H1 (cell line): ENCODE measurements at regions not wholly inside any gene's neighbourhood (a gene's known extent, or its start where the extent isn't known, plus 50 kb on each side); places are given as distances from the start of the nearest gene placed in this dataset.

Experiments used
- CTCF ChIA-PET: fragments of 300-600 bp; sonication (Branson Sonifier 250); formaldehyde crosslinking; loops from one replicate; lab custom pipeline; 2021; ENCODE audit not compliant: partially characterized antibody; lab: Charles Lee
- POLR2A ChIA-PET: fragments of 300-600 bp; sonication (Branson Sonifier 250); formaldehyde crosslinking; loops from one replicate; lab custom pipeline; 2021; ENCODE audit warnings: inconsistent platforms; ENCODE audit not compliant: partially characterized antibody; lab: Charles Lee
- DNase-seq, 2 experiments: peaks; one replicate each; pipeline versions ENCODE4 v3.0.0 to v3.0.0-alpha.2; 2010 to 2022; ENCODE audit warnings: low spot score in 2 of 2, low read depth in 1 of 2, mixed read lengths in 1 of 2
- FAIRE-seq: peaks from 2 replicates; lab custom pipeline; 2011; peaks lifted over from hg19 to GRCh38; lab: Jason Lieb, UNC
- H2AFZ ChIP-seq: 2 replicates; pipeline ENCODE4 v1.8.1; 2012; ENCODE audit warnings: low read length, inconsistent platforms
- H2AK5ac ChIP-seq: 2 replicates; pipeline ENCODE4 v1.6.1; 2013; ENCODE audit warnings: low read depth, low read length
- H2BK120ac ChIP-seq: replicated peaks from 2 replicates; pipeline ENCODE3; 2013; ENCODE audit warnings: low read depth, low read length, inconsistent platforms
- H2BK12ac ChIP-seq: 2 replicates; pipeline ENCODE4 v1.6.1; 2013; ENCODE audit warnings: low read depth, low read length
- H2BK15ac ChIP-seq: 2 replicates; pipeline ENCODE4 v1.6.1; 2013; ENCODE audit warnings: low read length
- H2BK20ac ChIP-seq: 2 replicates; pipeline ENCODE4 v1.6.1; 2013; ENCODE audit warnings: low read length
- H2BK5ac ChIP-seq: 2 replicates; pipeline ENCODE4 v1.6.1; 2013; ENCODE audit warnings: low read depth, low read length
- H3K14ac ChIP-seq: 2 replicates; pipeline ENCODE4 v1.6.1; 2013; ENCODE audit warnings: inconsistent platforms; ENCODE audit not compliant: insufficient read length
- H3K18ac ChIP-seq: 2 replicates; pipeline ENCODE4 v1.6.1; 2013; ENCODE audit warnings: low read length; ENCODE audit errors: extremely low read depth
- H3K23ac ChIP-seq: 2 replicates; pipeline ENCODE4 v1.6.1; 2013; ENCODE audit warnings: inconsistent platforms; ENCODE audit not compliant: insufficient read length
- H3K23me2 ChIP-seq: 2 replicates; pipeline ENCODE4 v1.6.1; 2013; ENCODE audit warnings: low read depth, low read length
- H3K27ac ChIP-seq: 2 replicates; pipeline ENCODE4 v1.6.1; 2011; ENCODE audit warnings: low read depth, low read length, inconsistent platforms
- H3K27me3 ChIP-seq, 4 experiments: replicated peaks in 1 of 4; 1 replicate in 1 of 4; 2 replicates in 3 of 4; pipeline versions ENCODE4 v1.6.1 to v1.8.1; 2011 to 2013; ENCODE audit warnings: low read length in 3 of 4, mild to moderate bottlenecking in 3 of 4, inconsistent platforms in 2 of 4, mixed read lengths in 2 of 4, moderate library complexity in 1 of 4; ENCODE audit not compliant: control insufficient read depth in 3 of 4, insufficient read depth in 3 of 4; ENCODE audit errors: extremely low read depth in 1 of 4
- H3K36me3 ChIP-seq, 4 experiments: 2 replicates each; pipeline versions ENCODE4 v1.6.1 to v1.8.1; 2011 to 2013; ENCODE audit warnings: mild to moderate bottlenecking in 4 of 4, low read length in 3 of 4, moderate library complexity in 2 of 4, control low read depth in 1 of 4, inconsistent platforms in 1 of 4; ENCODE audit not compliant: insufficient read depth in 4 of 4, control insufficient read depth in 2 of 4
- H3K4ac ChIP-seq: replicated peaks from 2 replicates; pipeline ENCODE3; 2013; ENCODE audit warnings: low read length, low read depth, mixed read lengths, inconsistent platforms; ENCODE audit not compliant: insufficient read length
- H3K4me1 ChIP-seq, 4 experiments: replicated peaks in 1 of 4; 1 replicate in 1 of 4; 2 replicates in 3 of 4; pipeline versions ENCODE4 v1.6.1 to v1.8.1; 2011 to 2013; ENCODE audit warnings: low read length in 3 of 4, inconsistent platforms in 2 of 4, mixed read lengths in 1 of 4; ENCODE audit not compliant: insufficient read depth in 4 of 4, control insufficient read depth in 3 of 4
- H3K4me2 ChIP-seq, 2 experiments: 2 replicates each; pipeline versions ENCODE4 v1.6.1 to v1.8.1; 2011 to 2013; ENCODE audit warnings: low read depth in 2 of 2, low read length in 2 of 2, control low read depth in 1 of 2, inconsistent platforms in 1 of 2, mild to moderate bottlenecking in 1 of 2; ENCODE audit not compliant: insufficient read depth in 1 of 2
- H3K4me3 ChIP-seq, 4 experiments: fragments of 200-600, 300-600 bp in 1 of 4; sonication (generic), shearing (Covaris generic), sonication (Bioruptor Twin) in 1 of 4; 2 replicates each; pipeline versions ENCODE4 v1.5.1 to v1.8.1; 2011 to 2016; ENCODE audit warnings: low read length in 4 of 4, low read depth in 3 of 4, control low read depth in 2 of 4, inconsistent platforms in 2 of 4, mild to moderate bottlenecking in 2 of 4, mixed read lengths in 1 of 4, moderate library complexity in 1 of 4; ENCODE audit not compliant: insufficient read depth in 2 of 4; ENCODE audit errors: extremely low read depth in 1 of 4
- H3K56ac ChIP-seq: replicated peaks from 2 replicates; pipeline ENCODE3; 2013; ENCODE audit warnings: low read depth, mild to moderate bottlenecking, mixed read lengths, low read length, inconsistent platforms; ENCODE audit not compliant: insufficient read length
- H3K79me1 ChIP-seq: 2 replicates; pipeline ENCODE4 v1.6.1; 2013; ENCODE audit warnings: low read depth, low read length, control low read depth
- H3K79me2 ChIP-seq, 2 experiments: 2 replicates each; pipeline versions ENCODE4 v1.6.1 to v1.8.1; 2012 to 2013; ENCODE audit warnings: low read length in 2 of 2, mild to moderate bottlenecking in 2 of 2, inconsistent platforms in 1 of 2; ENCODE audit not compliant: insufficient read depth in 2 of 2, control insufficient read depth in 1 of 2
- H3K9ac ChIP-seq, 4 experiments: replicated peaks in 1 of 4; 1 replicate in 1 of 4; 2 replicates in 3 of 4; pipeline versions ENCODE4 v1.6.1 to v1.8.1; 2011 to 2013; ENCODE audit warnings: low read depth in 3 of 4, low read length in 3 of 4, control low read depth in 2 of 4, mild to moderate bottlenecking in 2 of 4, moderate library complexity in 2 of 4, inconsistent platforms in 1 of 4; ENCODE audit errors: extremely low read depth in 1 of 4
- H3K9me3 ChIP-seq, 2 experiments: 2 replicates each; pipeline versions ENCODE4 v1.6.1 to v1.8.1; 2012 to 2013; ENCODE audit warnings: mild to moderate bottlenecking in 2 of 2, moderate library complexity in 2 of 2, control low read depth in 1 of 2, inconsistent platforms in 1 of 2, low read depth in 1 of 2, low read length in 1 of 2, mixed read lengths in 1 of 2; ENCODE audit not compliant: insufficient read depth in 2 of 2
- H4K20me1 ChIP-seq, 2 experiments: replicated peaks in 1 of 2; 2 replicates each; pipeline versions ENCODE3 to v1.8.1; 2011 to 2013; ENCODE audit warnings: inconsistent platforms in 2 of 2, low read length in 2 of 2, mild to moderate bottlenecking in 1 of 2; ENCODE audit not compliant: insufficient read depth in 2 of 2, control insufficient read depth in 1 of 2
- H4K5ac ChIP-seq: 2 replicates; pipeline ENCODE4 v1.6.1; 2013; ENCODE audit warnings: low read length, low read depth, mixed read lengths, inconsistent platforms; ENCODE audit not compliant: insufficient read length
- H4K8ac ChIP-seq: 2 replicates; pipeline ENCODE4 v1.8.0; 2013; ENCODE audit warnings: mild to moderate bottlenecking, moderate library complexity, low read length, inconsistent platforms; ENCODE audit not compliant: insufficient read depth; ENCODE audit errors: extremely low read depth
- H4K91ac ChIP-seq: replicated peaks from 2 replicates; pipeline ENCODE3; 2013; ENCODE audit warnings: low read length, mixed read lengths, inconsistent platforms; ENCODE audit not compliant: insufficient read length
- CREB1 ChIP-seq: IDR thresholded peaks from 2 replicates; pipeline ENCODE4 v1.6.1; 2012; ENCODE audit warnings: inconsistent platforms
- EP300 ChIP-seq, 2 experiments: IDR thresholded peaks; 1 replicate in 1 of 2; 2 replicates in 1 of 2; pipeline ENCODE4 v1.6.1; 2011 to 2012; ENCODE audit warnings: low read depth in 2 of 2, low read length in 2 of 2, mild to moderate bottlenecking in 2 of 2, borderline replicate concordance in 1 of 2, inconsistent platforms in 1 of 2, moderate library complexity in 1 of 2
- FOSL1 ChIP-seq: IDR thresholded peaks from 2 replicates; pipeline ENCODE4 v1.6.1; 2011; ENCODE audit warnings: mild to moderate bottlenecking, low read depth, low read length, moderate library complexity; ENCODE audit not compliant: insufficient read depth
- GTF2F1 ChIP-seq: IDR thresholded peaks from 2 replicates; pipeline ENCODE4 v1.6.1; 2012; ENCODE audit warnings: low read depth, low read length, improper control_type of control experiment, borderline replicate concordance
- JUND ChIP-seq: IDR thresholded peaks from 2 replicates; pipeline ENCODE4 v1.6.1; 2011; ENCODE audit warnings: mild to moderate bottlenecking, improper control_type of control experiment, low read length
- RNF2 ChIP-seq: fragments of 200-900, 300-1000 bp; sonication (generic); IDR thresholded peaks from 2 replicates; pipeline ENCODE4 v1.7.1; 2016; ENCODE audit warnings: borderline replicate concordance, low read depth, mild to moderate bottlenecking, antibody characterized with exemption, low read length; ENCODE audit not compliant: poor library complexity, severe bottlenecking; ENCODE audit errors: missing control alignments
- SIX5 ChIP-seq: IDR thresholded peaks from 2 replicates; pipeline ENCODE4 v1.6.1; 2011; ENCODE audit warnings: mild to moderate bottlenecking, low read depth, low read length
- SP1 ChIP-seq: IDR thresholded peaks from 2 replicates; pipeline ENCODE4 v1.6.1; 2011; ENCODE audit warnings: low read depth, low read length
- TCF12 ChIP-seq: IDR thresholded peaks from 2 replicates; pipeline ENCODE4 v1.6.1; 2011; ENCODE audit warnings: low read depth, mild to moderate bottlenecking, low read length
- USF2 ChIP-seq: IDR thresholded peaks from 2 replicates; pipeline ENCODE4 v1.6.1; 2011; ENCODE audit warnings: low read length, improper control_type of control experiment
- WGBS, 2 experiments: shearing (Covaris generic) in 1 of 2; methylation state at CpG; one replicate each; pipeline versions ENCODE4 v1.1.6 to v1.1.7; 2013 to 2015; ENCODE audit warnings: low lambda C conversion rate in 2 of 2, mixed read lengths in 2 of 2, inconsistent platforms in 1 of 2, low coverage in 1 of 2, missing lambda C conversion rate in 1 of 2; ENCODE audit not compliant: insufficient replicate concordance in 2 of 2, insufficient coverage in 1 of 2, insufficient read length in 1 of 2; ENCODE audit errors: extremely low coverage in 1 of 2, missing lambda C conversion rate in 1 of 2; 5-methylcytosine and 5-hydroxymethylcytosine counted together
- TF ChIP-seq, protein P1 (sequence below): IDR thresholded peaks from 2 replicates; pipeline ENCODE4 v1.6.1; 2012; ENCODE audit warnings: low read length, inconsistent platforms

DNA sequence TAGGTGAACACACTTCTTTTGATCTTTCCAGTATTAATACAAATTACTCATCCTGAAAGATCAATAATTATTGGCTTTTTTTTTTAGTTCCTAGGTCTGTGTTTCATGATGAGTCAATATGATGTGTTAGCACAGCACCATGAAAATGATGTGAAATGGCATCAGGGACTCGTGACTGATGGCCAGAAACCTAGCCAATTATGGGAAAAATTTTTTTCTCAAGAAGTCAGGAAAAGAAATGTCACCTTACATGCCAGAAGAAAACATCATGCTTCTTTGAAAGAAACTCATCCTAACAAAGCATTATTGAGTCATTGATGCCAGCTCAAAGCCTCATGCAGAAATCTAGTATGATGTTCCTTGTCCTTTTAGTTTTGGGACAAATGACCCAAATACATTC, 468.3 kb upstream of the CBLB start:
- no peak overlapping the region for H3K4me2 ChIP-seq
- no peak overlapping the region for H4K5ac ChIP-seq
- ChIA-PET POLR2A (no interaction called here), CTCF (no interaction called here)
- H2BK15ac ChIP-seq, result no peak overlapping the region
- H2AFZ ChIP-seq, result no peak overlapping the region
- FAIRE-seq (no peak), DNase-seq (no peak)
- no peak overlapping the region for H3K56ac ChIP-seq
- no peak overlapping the region for H2AK5ac ChIP-seq
- H3K14ac ChIP-seq, result no peak overlapping the region
- H3K23me2 ChIP-seq, result no peaks in the 10 kb centered on the region; the same call in 1 of the 2 replicates
- no peak overlapping the region for H3K4me3 ChIP-seq
- no peak overlapping the region for H3K4ac ChIP-seq
- H3K27ac ChIP-seq, result no peak overlapping the region
- no peaks in the 10 kb centered on the region for H3K36me3 ChIP-seq
- no peaks in the 10 kb centered on the region for H3K9me3 ChIP-seq
- no peak overlapping the region for H2BK5ac ChIP-seq
- no peaks in the 10 kb centered on the region for H3K79me2 ChIP-seq
- H3K9ac ChIP-seq, result no peak overlapping the region
- H2BK20ac ChIP-seq, result no peak overlapping the region
- no peaks in the 10 kb centered on the region for H3K79me1 ChIP-seq
- H3K18ac ChIP-seq, result no peak overlapping the region
- no peaks in the 10 kb centered on the region for H4K20me1 ChIP-seq
- H3K23ac ChIP-seq, result no peak overlapping the region
- no peaks in the 10 kb centered on the region for H3K4me1 ChIP-seq
- 100% methylated on average over 1 of the region's 1 CpG; no CpG with 5 or more reads in 1 of the 2 experiments for WGBS, 2 experiments
- no peak overlapping the region for H4K8ac ChIP-seq
- H4K91ac ChIP-seq, result no peak overlapping the region
- no peaks in the 10 kb centered on the region for H3K27me3 ChIP-seq
- no peak overlapping the region for H2BK120ac ChIP-seq
- H2BK12ac ChIP-seq, result no peak overlapping the region
- no peak for TF ChIP-seq USF2
- no peak for TF ChIP-seq EP300 (IDR thresholded peaks at IDR 0.05; ENCODE audit: borderline replicate concordance in 1 of 2, low read depth in 2 of 2, low read length in 2 of 2)
- TF ChIP-seq SIX5, result no peak
- TF ChIP-seq RNF2, result no peak
- no peak for TF ChIP-seq FOSL1
- TF ChIP-seq TCF12, result no peak
- TF ChIP-seq SP1, result no peak
- no peak for TF ChIP-seq GTF2F1
- TF ChIP-seq, protein P1, sequence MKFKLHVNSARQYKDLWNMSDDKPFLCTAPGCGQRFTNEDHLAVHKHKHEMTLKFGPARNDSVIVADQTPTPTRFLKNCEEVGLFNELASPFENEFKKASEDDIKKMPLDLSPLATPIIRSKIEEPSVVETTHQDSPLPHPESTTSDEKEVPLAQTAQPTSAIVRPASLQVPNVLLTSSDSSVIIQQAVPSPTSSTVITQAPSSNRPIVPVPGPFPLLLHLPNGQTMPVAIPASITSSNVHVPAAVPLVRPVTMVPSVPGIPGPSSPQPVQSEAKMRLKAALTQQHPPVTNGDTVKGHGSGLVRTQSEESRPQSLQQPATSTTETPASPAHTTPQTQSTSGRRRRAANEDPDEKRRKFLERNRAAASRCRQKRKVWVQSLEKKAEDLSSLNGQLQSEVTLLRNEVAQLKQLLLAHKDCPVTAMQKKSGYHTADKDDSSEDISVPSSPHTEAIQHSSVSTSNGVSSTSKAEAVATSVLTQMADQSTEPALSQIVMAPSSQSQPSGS, result no peak
- no peak for TF ChIP-seq JUND
- TF ChIP-seq CREB1, result no peak
